ENCODE measurements at regions not wholly inside any gene's neighbourhood (a gene's known extent, or its start where the extent isn't known, plus 50 kb on each side); places are given as distances from the start of the nearest gene placed in this dataset.

GRCh38 chr22:49449811-49450446 is 377.7 kb downstream of the BRD1 start:
- DNase-seq, result no peak

DNA sequence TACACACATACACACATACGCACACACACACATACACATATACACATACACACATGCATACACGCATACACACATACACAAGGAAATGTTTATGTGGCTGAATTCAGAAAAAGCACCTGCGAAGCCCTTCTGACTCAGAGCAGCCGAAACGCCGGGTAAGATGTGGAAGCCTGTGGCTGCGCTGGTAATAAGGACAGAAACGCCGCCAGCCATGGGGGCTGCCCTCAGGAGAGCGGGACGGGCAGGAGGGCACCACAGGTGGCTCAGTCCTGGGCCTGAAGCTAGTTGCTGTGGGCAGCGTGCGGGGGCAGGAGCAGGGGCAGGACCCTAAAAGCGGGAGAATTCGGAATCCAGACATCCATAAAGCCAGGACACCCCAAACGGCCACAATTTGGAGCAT is 378.3 kb downstream of the BRD1 start:
- DNase-seq, result no peak

DNA sequence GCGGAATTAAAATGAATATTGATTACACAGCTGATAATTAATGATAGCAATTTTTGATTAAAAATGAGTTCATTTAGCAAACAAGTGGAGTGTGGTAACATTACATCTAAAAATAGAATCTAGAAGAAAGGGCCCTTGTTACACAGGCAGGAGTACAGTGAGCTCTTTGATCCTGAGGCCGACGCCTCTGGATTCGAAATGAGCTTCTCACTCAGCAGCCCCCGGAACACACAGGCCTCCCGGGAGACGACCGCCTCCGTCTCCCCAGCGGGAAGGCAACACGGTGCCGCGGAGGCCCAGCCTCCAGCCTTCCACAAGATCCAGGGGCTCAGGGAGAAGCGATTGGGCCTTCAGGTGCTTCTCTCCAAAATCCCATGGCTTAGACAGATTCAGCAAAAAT is 379.1 kb downstream of the BRD1 start:
- DNase-seq, result no peak

DNA sequence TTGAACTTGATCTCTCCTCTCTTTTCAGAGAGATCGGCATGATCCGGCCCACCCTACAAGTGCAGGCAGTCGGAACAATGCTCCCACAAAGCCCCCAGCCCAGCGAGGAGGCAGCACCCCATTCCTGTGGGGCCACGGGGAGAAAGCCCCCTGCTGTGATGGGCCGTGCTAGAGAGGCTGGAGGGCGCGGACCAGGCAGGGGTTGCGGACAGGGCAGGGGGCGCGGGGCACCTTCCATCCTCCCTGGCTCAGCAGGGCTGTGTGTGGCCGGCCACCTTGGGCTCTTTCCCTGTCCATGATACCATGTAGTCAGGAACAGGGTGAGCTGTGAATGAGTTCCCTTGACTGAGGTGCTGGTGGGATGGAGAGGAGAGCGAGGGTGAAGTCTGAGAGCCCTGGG is 379.8 kb downstream of the BRD1 start:
- DNase-seq, result no peak

- DNase-seq, result no peak
Measured at GRCh38 chr22:49446759-49447710, 380.6 kb downstream of the BRD1 start.

- no peak for DNase-seq
Measured at GRCh38 chr22:49446145-49446758, 381.4 kb downstream of the BRD1 start.

DNA sequence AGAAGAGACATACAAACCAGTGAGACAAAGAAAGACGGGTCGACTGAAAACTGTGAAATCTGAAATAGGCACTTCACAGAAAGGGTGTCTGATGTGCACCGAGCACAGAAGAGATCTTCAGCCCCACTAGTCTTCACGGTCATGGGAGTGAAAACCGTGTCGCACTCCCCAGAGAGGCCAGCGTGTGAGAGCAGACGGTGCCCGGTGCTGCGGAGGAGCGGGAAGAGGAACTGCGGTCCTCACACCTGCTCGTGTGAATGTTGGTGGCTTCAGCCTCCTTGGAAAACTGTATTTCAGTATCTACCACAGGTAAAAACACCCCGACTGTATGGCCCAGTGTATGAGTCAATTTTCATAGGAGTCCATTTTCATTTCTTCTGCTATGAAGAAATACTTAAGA is 382.9 kb downstream of the BRD1 start:
- DNase-seq, result no peak

- no peak for DNase-seq
Measured at GRCh38 chr22:49440931-49441330, 386.7 kb downstream of the BRD1 start.

- no peak for DNase-seq
Measured at GRCh38 chr22:49439373-49439772, 388.3 kb downstream of the BRD1 start.

DNA sequence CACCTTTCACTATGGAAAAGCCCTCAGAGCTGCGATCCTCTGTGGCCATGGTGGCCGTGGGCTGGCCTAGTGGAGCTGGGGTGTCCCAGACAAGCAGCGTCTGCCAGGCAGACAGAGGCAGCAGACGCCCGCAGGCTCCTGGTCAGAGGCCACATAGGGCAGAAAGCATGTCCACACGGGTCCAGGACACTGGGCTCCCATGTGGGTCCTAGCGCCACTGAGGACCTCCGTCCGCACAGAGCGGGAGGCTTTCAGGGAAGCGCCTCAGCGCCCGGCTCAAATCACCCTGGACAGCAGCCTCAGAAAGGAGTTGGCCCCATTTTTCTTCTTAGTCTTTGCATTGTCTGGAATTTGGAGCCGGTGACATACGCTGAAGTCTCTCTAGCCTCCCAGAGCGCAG is 389.7 kb downstream of the BRD1 start:
- no peak for DNase-seq

DNA sequence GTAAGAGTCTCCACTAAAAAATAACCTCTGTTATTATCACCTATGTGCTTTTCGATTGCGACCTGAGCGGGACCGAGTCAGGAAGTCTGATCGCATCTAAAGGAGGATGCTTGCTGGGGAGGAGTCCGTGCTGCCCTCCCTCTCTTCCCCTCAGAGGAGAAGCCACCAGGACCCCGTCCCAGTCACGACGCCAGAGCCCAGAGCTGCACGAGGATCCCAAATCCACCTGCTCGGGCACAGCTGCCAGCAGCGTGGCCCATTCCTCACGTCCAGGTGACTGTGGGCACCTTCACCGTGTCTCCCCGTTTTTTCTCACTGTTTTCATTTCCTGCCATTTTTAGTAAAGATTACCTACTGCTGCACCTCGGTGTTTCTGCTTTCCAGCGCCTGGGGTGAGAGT is 390.3 kb downstream of the BRD1 start:
- DNase-seq, result no peak

DNA sequence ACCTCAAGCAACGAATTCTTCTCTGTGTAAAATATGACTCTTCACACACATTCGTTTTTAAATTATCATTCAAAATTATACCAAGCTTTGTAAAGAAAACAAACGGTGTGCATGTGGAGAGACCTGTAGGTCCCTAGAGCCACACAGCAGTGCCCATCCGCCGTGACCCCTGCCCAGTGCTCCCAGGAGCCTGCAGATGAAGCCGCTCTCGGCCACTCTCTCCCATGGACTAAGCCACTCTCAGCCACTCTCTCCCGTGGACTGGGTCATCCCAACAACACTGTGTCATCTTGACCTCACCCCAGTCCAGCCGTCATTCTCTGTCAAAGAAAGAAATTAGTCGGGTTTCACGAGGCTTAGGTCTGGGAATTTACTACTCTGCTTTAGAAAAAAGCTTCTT is 391.6 kb downstream of the BRD1 start:
- no peak for DNase-seq

DNA sequence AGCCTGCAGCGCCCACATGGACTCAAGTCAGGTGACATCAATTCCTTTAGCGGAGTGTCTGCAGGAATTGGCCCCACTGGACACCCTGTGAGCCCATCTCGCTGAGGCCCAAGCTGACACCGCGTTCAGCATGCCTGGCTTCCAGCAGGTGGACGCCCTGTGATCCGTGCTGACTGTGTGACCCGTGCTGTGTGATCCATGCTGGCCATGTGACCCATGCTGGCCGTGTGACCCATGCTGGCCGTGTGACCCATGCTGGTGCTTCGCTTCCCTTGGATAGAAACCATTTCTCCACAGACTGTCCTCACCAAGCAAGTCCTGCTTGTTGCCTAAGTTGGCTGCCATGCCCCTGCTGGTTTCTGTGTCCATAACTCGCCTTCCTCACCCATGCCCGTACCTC is 392.1 kb downstream of the BRD1 start:
- DNase-seq, result no peak

- no peak for DNase-seq
Measured at GRCh38 chr22:49433717-49434611, 393.7 kb downstream of the BRD1 start.

GRCh38 chr22:49432897-49433443 is 394.7 kb downstream of the BRD1 start:
- no peak for DNase-seq

GRCh38 chr22:49432211-49432896 is 395.3 kb downstream of the BRD1 start:
- no peak for DNase-seq

- DNase-seq, result peak; percentile 46
Measured at GRCh38 chr22:49431551-49431950, 396.1 kb downstream of the BRD1 start.

DNA sequence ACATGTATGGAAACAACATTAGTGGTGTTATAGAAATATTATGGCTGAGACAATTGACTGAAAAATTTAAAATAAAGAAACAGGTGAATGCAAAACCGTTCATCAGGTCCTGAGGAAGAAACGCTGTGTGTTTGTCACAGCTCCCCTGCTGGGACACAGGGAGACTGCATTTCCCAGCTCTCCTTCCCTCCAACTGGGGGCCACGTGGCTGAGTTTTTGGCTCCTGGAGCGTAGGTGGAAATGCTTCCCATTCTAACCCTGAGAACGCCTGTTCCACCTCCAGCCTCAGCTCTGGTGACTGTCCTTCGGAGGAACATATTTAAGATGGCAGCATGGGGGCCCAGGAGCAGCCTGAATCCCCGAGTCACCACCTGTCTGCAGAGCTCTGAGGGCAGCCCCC is 398.6 kb downstream of the BRD1 start:
- DNase-seq, result no peak

DNA sequence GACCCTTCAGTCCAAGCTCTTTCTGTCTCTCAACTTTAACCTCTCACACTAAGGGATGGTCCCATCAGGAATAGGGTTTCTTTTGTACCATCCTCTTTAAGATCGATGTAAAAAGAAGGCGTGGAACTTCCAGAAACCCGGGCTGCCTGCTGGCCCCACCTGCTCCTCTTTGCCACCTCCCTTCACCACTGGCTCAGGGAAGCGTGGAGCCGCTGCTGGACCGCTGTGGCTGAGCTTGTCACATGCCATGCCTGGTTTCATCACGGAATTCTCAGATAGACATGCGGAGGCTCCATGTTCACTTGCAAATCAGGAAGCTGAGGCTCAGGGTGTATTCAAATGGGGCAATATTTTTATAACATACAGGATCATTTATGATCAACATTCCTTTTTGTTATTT is 399.7 kb downstream of the BRD1 start:
- DNase-seq, result no peak

GRCh38 chr22:49427341-49427740 is 400.3 kb downstream of the BRD1 start:
- no peak for DNase-seq

DNA sequence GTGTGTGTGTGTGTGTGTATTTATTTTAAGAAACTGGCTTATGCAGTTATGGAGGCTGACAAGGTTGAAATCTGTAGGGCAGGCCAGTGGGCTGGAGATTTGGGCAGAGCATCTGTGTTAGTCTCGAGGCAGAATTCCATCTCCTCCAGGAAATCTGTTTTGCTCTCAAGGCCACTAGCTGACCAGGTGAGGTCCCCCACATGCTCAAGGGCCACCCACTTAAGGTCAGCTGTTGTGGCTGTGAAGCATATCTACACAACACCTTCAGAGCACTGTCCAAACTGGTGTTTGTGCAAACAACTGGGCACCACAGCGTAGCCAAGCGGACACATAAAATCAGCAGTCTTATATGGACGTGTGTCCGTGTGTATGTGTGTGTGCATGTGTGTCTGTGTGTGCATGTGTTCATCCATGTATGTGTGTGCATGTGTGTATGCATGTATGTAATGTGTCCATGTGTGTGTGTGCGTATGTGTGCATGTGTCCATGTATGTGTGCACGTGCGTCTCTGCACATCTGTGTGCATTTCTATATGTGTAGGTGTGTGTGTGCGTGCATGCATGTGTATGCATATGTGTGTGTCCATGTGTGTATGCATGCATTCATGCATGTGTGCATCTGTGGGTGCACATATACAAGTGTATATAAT is 400.9 kb downstream of the BRD1 start:
- DNase-seq, result no peak
